Parathyroid adenoma (tissue), 2 donors: ENCODE measurements at regions not wholly inside any gene's neighbourhood (a gene's known extent, or its start where the extent isn't known, plus 50 kb on each side); places are given as distances from the start of the nearest gene placed in this dataset.

Source experiments
- H2AFZ ChIP-seq: fragments of 300-600 bp; sonication (generic); one replicate; pipeline ENCODE4 v1.7.0; 2017; ENCODE audit warnings: antibody characterized with exemption, mild to moderate bottlenecking
- H3K27ac ChIP-seq: fragments of 300-600 bp; sonication (generic); one replicate; pipeline ENCODE4 v1.7.0; 2017
- H3K27me3 ChIP-seq: fragments of 300-600 bp; sonication (generic); one replicate; pipeline ENCODE4 v1.7.0; 2017; ENCODE audit warnings: low read length; ENCODE audit not compliant: control insufficient read depth, insufficient read depth
- H3K36me3 ChIP-seq: fragments of 300-600 bp; sonication (generic); one replicate; pipeline ENCODE4 v1.7.0; 2017; ENCODE audit warnings: low read length; ENCODE audit not compliant: control insufficient read depth, insufficient read depth
- H3K4me1 ChIP-seq: fragments of 300-600 bp; sonication (generic); one replicate; pipeline ENCODE4 v1.7.0; 2017; ENCODE audit warnings: control low read depth
- H3K4me2 ChIP-seq: fragments of 300-600 bp; sonication (generic); one replicate; pipeline ENCODE4 v1.7.0; 2017; ENCODE audit warnings: low read length
- H3K4me3 ChIP-seq: fragments of 300-600 bp; sonication (generic); one replicate; pipeline ENCODE4 v1.7.0; 2017; ENCODE audit warnings: low read depth, low read length
- H3K79me2 ChIP-seq: fragments of 300-600 bp; sonication (generic); one replicate; pipeline ENCODE4 v1.7.0; 2017; ENCODE audit warnings: control low read depth
- H3K9ac ChIP-seq: fragments of 300-600 bp; sonication (generic); one replicate; pipeline ENCODE4 v1.7.0; 2017; ENCODE audit warnings: mild to moderate bottlenecking
- H3K9me3 ChIP-seq: fragments of 300-600 bp; sonication (generic); one replicate; pipeline ENCODE4 v1.7.0; 2017; ENCODE audit warnings: low read length; ENCODE audit not compliant: control insufficient read depth
- CTCF ChIP-seq: fragments of 300-600 bp; sonication (generic); IDR thresholded peaks from one replicate; pipeline ENCODE4 v1.7.0; 2017; ENCODE audit warnings: antibody characterized with exemption, mild to moderate bottlenecking
- donor health status: primary hyperparathyroidism.

GRCh38 chr6:81909162-81909561 is 156.7 kb upstream of the TENT5A start:
- Histone ChIP-seq H3K9ac (no peak overlapping the region), H3K9me3 (no peaks in the 10 kb centered on the region), H3K36me3 (no peaks in the 10 kb centered on the region), H3K27ac (no peak overlapping the region), H3K4me2 (no peak overlapping the region), H3K79me2 (no peaks in the 10 kb centered on the region), H2AFZ (no peak overlapping the region), H3K4me1 (no peaks in the 10 kb centered on the region), H3K27me3 (no peaks in the 10 kb centered on the region), H3K4me3 (no peak overlapping the region)
- no peak for TF ChIP-seq CTCF

GRCh38 chr6:81906709-81907204 is 154.3 kb upstream of the TENT5A start:
- Histone ChIP-seq H3K27ac (no peak overlapping the region), H3K9ac (no peak overlapping the region), H3K36me3 (no peaks in the 10 kb centered on the region), H3K79me2 (no peaks in the 10 kb centered on the region), H3K4me3 (no peak overlapping the region), H3K4me2 (no peak overlapping the region), H3K27me3 (no peaks in the 10 kb centered on the region), H3K4me1 (no peaks in the 10 kb centered on the region), H2AFZ (no peak overlapping the region), H3K9me3 (no peaks in the 10 kb centered on the region)
- TF ChIP-seq CTCF: no peak

- Histone ChIP-seq H3K4me3 (no peak overlapping the region), H3K27me3 (no peaks in the 10 kb centered on the region), H3K36me3 (no peaks in the 10 kb centered on the region), H2AFZ (no peak overlapping the region), H3K4me2 (no peak overlapping the region), H3K4me1 (no peaks in the 10 kb centered on the region), H3K9me3 (no peaks in the 10 kb centered on the region), H3K27ac (no peak overlapping the region), H3K9ac (no peak overlapping the region), H3K79me2 (no peaks in the 10 kb centered on the region)
- TF ChIP-seq CTCF: no peak
Measured at GRCh38 chr6:81906041-81906440, 153.6 kb upstream of the TENT5A start.

- TF ChIP-seq CTCF: no peak
- no peak overlapping the region for H3K4me2 ChIP-seq
- no peaks in the 10 kb centered on the region for H3K9me3 ChIP-seq
- H3K36me3 ChIP-seq: no peaks in the 10 kb centered on the region
- H3K9ac ChIP-seq: no peak overlapping the region
- H3K27me3 ChIP-seq: no peaks in the 10 kb centered on the region
- H3K27ac ChIP-seq: no peak overlapping the region
- no peaks in the 10 kb centered on the region for H3K4me1 ChIP-seq
- H3K4me3 ChIP-seq: no peak overlapping the region
- H3K79me2 ChIP-seq: no peaks in the 10 kb centered on the region
- no peak overlapping the region for H2AFZ ChIP-seq
Measured at GRCh38 chr6:81901551-81901966, 149.1 kb upstream of the TENT5A start.

GRCh38 chr6:81900616-81901015 is 148.1 kb upstream of the TENT5A start:
- H3K79me2 ChIP-seq: no peaks in the 10 kb centered on the region
- H2AFZ ChIP-seq: no peak overlapping the region
- no peaks in the 10 kb centered on the region for H3K4me1 ChIP-seq
- no peaks in the 10 kb centered on the region for H3K36me3 ChIP-seq
- H3K4me2 ChIP-seq: no peak overlapping the region
- H3K9ac ChIP-seq: no peak overlapping the region
- no peak overlapping the region for H3K4me3 ChIP-seq
- H3K9me3 ChIP-seq: no peaks in the 10 kb centered on the region
- H3K27ac ChIP-seq: no peak overlapping the region
- TF ChIP-seq CTCF: no peak
- H3K27me3 ChIP-seq: no peaks in the 10 kb centered on the region
